IMR-90 (cell line): ENCODE measurements at regions not wholly inside any gene's neighbourhood (a gene's known extent, or its start where the extent isn't known, plus 50 kb on each side); places are given as distances from the start of the nearest gene placed in this dataset.

Source experiments
- ATAC-seq: fragments of 200-7000 bp; cut with Tn5 transposase; 2 replicates; pipeline ENCODE4 v1.9.1; 2020; ENCODE audit warnings: low read depth, mild to moderate bottlenecking, moderate library complexity
- BruUV-seq: library from RNA; stranded (reverse); fragments of 400-500 nt; replicated peaks from 2 replicates; lab custom pipeline; 2021; lab: Mats Ljungman, UMichigan
- CTCF ChIA-PET: fragments of 300-600 bp; formaldehyde crosslinking; extraction: SDS; loops from one replicate; lab custom pipeline; 2021; ENCODE audit warnings: antibody characterized with exemption; lab: Yijun Ruan, JAX
- POLR2A ChIA-PET: fragments of 300-600 bp; sonication (Branson Sonifier 250); formaldehyde crosslinking; loops from one replicate; lab custom pipeline; 2022; ENCODE audit warnings: antibody characterized with exemption; ENCODE audit not compliant: unreplicated experiment; lab: Charles Lee
- DNase-seq: peaks from one replicate; pipeline ENCODE4 v3.0.0; 2013
- H2AFZ ChIP-seq: replicated peaks from 2 replicates; pipeline ENCODE3; 2013; ENCODE audit warnings: low read length, mild to moderate bottlenecking; ENCODE audit not compliant: poor library complexity
- H2AK5ac ChIP-seq: 2 replicates; pipeline ENCODE4 v1.6.1; 2013; ENCODE audit warnings: low read depth, low read length, inconsistent platforms
- H2AK9ac ChIP-seq: replicated peaks from 2 replicates; pipeline ENCODE3; 2013; ENCODE audit warnings: mild to moderate bottlenecking, low read depth, low read length, moderate library complexity; ENCODE audit not compliant: poor library complexity
- H2BK120ac ChIP-seq: 2 replicates; pipeline ENCODE4 v1.6.1; 2013; ENCODE audit warnings: low read depth, low read length, inconsistent platforms
- H2BK15ac ChIP-seq: 3 replicates; pipeline ENCODE4 v1.6.1; 2013; ENCODE audit warnings: low read depth, low read length, inconsistent platforms
- H2BK20ac ChIP-seq: 2 replicates; pipeline ENCODE4 v1.6.1; 2013; ENCODE audit warnings: low read depth, mild to moderate bottlenecking, inconsistent platforms, low read length, moderate library complexity
- H2BK5ac ChIP-seq: 2 replicates; pipeline ENCODE4 v1.6.1; 2013; ENCODE audit warnings: mild to moderate bottlenecking, low read depth, low read length, inconsistent platforms; ENCODE audit not compliant: poor library complexity, severe bottlenecking
- H3K14ac ChIP-seq: replicated peaks from 2 replicates; pipeline ENCODE4 v1.6.1; 2013; ENCODE audit warnings: low read depth, low read length, inconsistent platforms
- H3K18ac ChIP-seq: 2 replicates; pipeline ENCODE4 v1.6.1; 2013; ENCODE audit warnings: low read depth, low read length, control low read depth
- H3K23ac ChIP-seq: 2 replicates; pipeline ENCODE4 v1.6.1; 2013; ENCODE audit warnings: low read depth, low read length, inconsistent platforms
- H3K27ac ChIP-seq: 2 replicates; pipeline ENCODE4 v1.5.1; 2013; ENCODE audit warnings: mild to moderate bottlenecking, control low read depth, low read length; ENCODE audit not compliant: insufficient read depth
- H3K27me3 ChIP-seq: 2 replicates; pipeline ENCODE4 v1.6.1; 2013; ENCODE audit warnings: low read length; ENCODE audit not compliant: control insufficient read depth, insufficient read depth
- H3K36me3 ChIP-seq: 2 replicates; pipeline ENCODE4 v1.6.1; 2013; ENCODE audit warnings: low read length, mixed read lengths; ENCODE audit not compliant: control insufficient read depth, insufficient read depth
- H3K4ac ChIP-seq: 2 replicates; pipeline ENCODE4 v1.6.1; 2013; ENCODE audit warnings: low read depth, low read length, inconsistent platforms
- H3K4me1 ChIP-seq: 2 replicates; pipeline ENCODE4 v1.6.1; 2013; ENCODE audit warnings: low read length, mixed read lengths; ENCODE audit not compliant: control insufficient read depth, insufficient read depth
- H3K4me2 ChIP-seq: 2 replicates; pipeline ENCODE4 v1.6.1; 2013; ENCODE audit warnings: low read depth, mild to moderate bottlenecking, control low read depth, low read length, moderate library complexity
- H3K4me3 ChIP-seq: 2 replicates; pipeline ENCODE4 v1.5.1; 2013; ENCODE audit warnings: low read depth, mild to moderate bottlenecking, control low read depth, low read length, moderate library complexity; ENCODE audit not compliant: insufficient read depth
- H3K56ac ChIP-seq: 2 replicates; pipeline ENCODE4 v1.6.1; 2013; ENCODE audit warnings: low read length, inconsistent platforms; ENCODE audit not compliant: insufficient read depth; ENCODE audit errors: extremely low read depth
- H3K79me1 ChIP-seq, 2 experiments: 2 replicates each; pipeline ENCODE4 v1.6.1; 2013; ENCODE audit warnings: low read length in 2 of 2, inconsistent platforms in 1 of 2, low read depth in 1 of 2
- H3K9ac ChIP-seq: 2 replicates; pipeline ENCODE4 v1.6.1; 2013; ENCODE audit warnings: low read depth, low read length, control low read depth
- H3K9me1 ChIP-seq: 2 replicates; pipeline ENCODE4 v1.6.1; 2013; ENCODE audit warnings: low read length, inconsistent platforms; ENCODE audit not compliant: insufficient read depth
- H3K9me3 ChIP-seq: 2 replicates; pipeline ENCODE4 v1.6.1; 2013; ENCODE audit warnings: low read length; ENCODE audit not compliant: control insufficient read depth, insufficient read depth
- H4K20me1 ChIP-seq: 2 replicates; pipeline ENCODE4 v1.6.1; 2013; ENCODE audit warnings: low read length, inconsistent platforms; ENCODE audit not compliant: insufficient read depth
- H4K5ac ChIP-seq: 2 replicates; pipeline ENCODE4 v1.6.1; 2013; ENCODE audit warnings: mild to moderate bottlenecking, low read depth, low read length, control low read depth
- H4K8ac ChIP-seq, 2 experiments: 2 replicates each; pipeline ENCODE4 v1.6.1; 2013; ENCODE audit warnings: low read depth in 2 of 2, low read length in 2 of 2, control low read depth in 1 of 2, inconsistent platforms in 1 of 2
- H4K91ac ChIP-seq: 2 replicates; pipeline ENCODE4 v1.6.1; 2013; ENCODE audit warnings: low read depth, low read length, inconsistent platforms; ENCODE audit not compliant: insufficient read depth
- CHD1 ChIP-seq: IDR thresholded peaks from 2 replicates; pipeline ENCODE4 v1.6.1; 2012; ENCODE audit warnings: low read depth, low read length, improper control_type of control experiment
- CTCF ChIP-seq: conservative IDR thresholded peaks from 2 replicates; pipeline ENCODE4 v1.5.1; 2012; ENCODE audit warnings: mild to moderate bottlenecking, low read depth, low read length, improper control_type of control experiment
- MAFK ChIP-seq: IDR thresholded peaks from 2 replicates; pipeline ENCODE4 v1.6.1; 2012; ENCODE audit warnings: low read depth, low read length, improper control_type of control experiment
- MAZ ChIP-seq: IDR thresholded peaks from 2 replicates; pipeline ENCODE4 v1.6.1; 2012; ENCODE audit warnings: low read depth, mild to moderate bottlenecking, low read length, improper control_type of control experiment, moderate library complexity, borderline replicate concordance
- NFE2L2 ChIP-seq: fragments of 150-350 bp; IDR thresholded peaks from 2 replicates; pipeline ENCODE4 v1.6.1; 2016; ENCODE audit warnings: low read depth, mild to moderate bottlenecking, low read length
- POLR2A ChIP-seq: IDR thresholded peaks from 2 replicates; pipeline ENCODE4 v1.6.1; 2012; ENCODE audit warnings: mild to moderate bottlenecking, low read depth, low read length
- RCOR1 ChIP-seq: IDR thresholded peaks from 2 replicates; pipeline ENCODE4 v1.6.1; 2012; ENCODE audit warnings: mild to moderate bottlenecking, low read length, improper control_type of control experiment; ENCODE audit not compliant: insufficient replicate concordance
- RFX5 ChIP-seq: IDR thresholded peaks from 2 replicates; pipeline ENCODE4 v1.8.0; 2012; ENCODE audit warnings: low read depth, mild to moderate bottlenecking, low read length, moderate library complexity
- SMC3 ChIP-seq: fragments of 150-350 bp; IDR thresholded peaks from 2 replicates; pipeline ENCODE4 v1.6.1; 2016; ENCODE audit warnings: low read depth, mild to moderate bottlenecking, antibody characterized with exemption, low read length, moderate library complexity
- USF2 ChIP-seq: fragments of 150-350 bp; IDR thresholded peaks from 2 replicates; pipeline ENCODE4 v1.6.1; 2017; ENCODE audit warnings: mild to moderate bottlenecking, antibody characterized with exemption, low read length, low read depth
- WGBS, 2 experiments: methylation state at CpG; one replicate each; pipeline versions ENCODE4 v1.1.5 to v1.1.7; 2013; ENCODE audit warnings: missing lambda C conversion rate in 2 of 2; ENCODE audit not compliant: insufficient read length in 1 of 2; ENCODE audit errors: extremely low coverage in 2 of 2; 5-methylcytosine and 5-hydroxymethylcytosine counted together
- dilution Hi-C: fragments of 300-500 bp; cut with HindIII; formaldehyde crosslinking; loops from one replicate; pipeline ENCODE4 v1.14.3; 2018; ENCODE audit warnings: low sequenced_read_pairs; ENCODE audit not compliant: unreplicated experiment
- in situ Hi-C: fragments of 300-500 bp; cut with MboI; formaldehyde crosslinking; loops from 3 replicates; pipeline ENCODE4 v1.14.3; 2019; ENCODE audit warnings: low sequenced_read_pairs, inconsistent platforms, mixed read lengths
- intact Hi-C: fragments of 100-400 bp; cut with micrococcal nuclease; formaldehyde crosslinking; loops from 2 replicates; pipeline ENCODE4 v1.10.0; 2022

DNA sequence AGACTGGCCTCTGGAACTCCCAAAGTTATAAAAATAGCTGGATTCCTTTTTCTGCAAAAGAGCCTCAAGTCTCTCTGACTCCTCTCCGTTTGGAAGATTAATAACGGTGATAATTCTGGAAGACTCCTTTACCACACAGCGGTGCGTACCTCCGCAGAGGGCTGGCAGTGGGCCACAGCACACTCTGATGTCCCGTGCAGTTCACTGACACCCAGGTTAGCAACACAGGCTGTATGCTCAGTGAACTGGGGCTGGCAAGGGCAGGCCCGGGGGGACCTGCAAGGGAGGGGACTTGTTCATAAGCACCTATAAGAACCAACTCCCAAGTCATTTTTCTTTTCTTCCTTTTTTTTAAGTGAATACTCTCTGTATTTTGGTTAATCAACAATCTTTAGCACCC, 120.3 kb upstream of the TJP1 start:
- peaks cover 8% of the 10 kb centered on the region for H3K4me1 ChIP-seq
- ATAC-seq (no peak), DNase-seq (no peak)
- H2BK5ac ChIP-seq = no peak overlapping the region
- ChIA-PET POLR2A (no interaction called here), CTCF (no interaction called here)
- no peak overlapping the region for H3K9ac ChIP-seq
- WGBS, 2 experiments = 80% methylated on average over 1 of the region's 7 CpGs; no CpG with 5 or more reads in 1 of the 2 experiments
- TF ChIP-seq SMC3 (no peak), CTCF (no peak), POLR2A (no peak), USF2 (no peak), NFE2L2 (no peak), CHD1 (no peak), MAZ (no peak), RFX5 (no peak), RCOR1 (no peak), MAFK (no peak)
- dilution Hi-C loops = no loop called here
- H3K4me2 ChIP-seq = no peak overlapping the region
- no peak overlapping the region for H2BK20ac ChIP-seq
- H3K9me1 ChIP-seq = peaks cover 9% of the 10 kb centered on the region
- no peaks in the 10 kb centered on the region for H3K27me3 ChIP-seq
- H3K4ac ChIP-seq = no peak overlapping the region
- H2BK15ac ChIP-seq = no peak overlapping the region
- H4K5ac ChIP-seq = no peak overlapping the region
- H2AFZ ChIP-seq = no peak overlapping the region
- no peak overlapping the region for H2AK5ac ChIP-seq
- H3K23ac ChIP-seq = no peak overlapping the region
- intact Hi-C loops = no loop called here
- H4K20me1 ChIP-seq = no peaks in the 10 kb centered on the region
- BruUV-seq = no TSS peak
- H2AK9ac ChIP-seq = no peak overlapping the region
- no peak overlapping the region for H3K56ac ChIP-seq
- H3K36me3 ChIP-seq = no peaks in the 10 kb centered on the region
- in situ Hi-C loops = loop anchor here (10.0 kb wide), 1 partner anchor 58 kb away; no protein-coding TSS in a partner anchor
- no peak overlapping the region for H3K4me3 ChIP-seq
- H2BK120ac ChIP-seq = no peak overlapping the region
- H3K18ac ChIP-seq = no peak overlapping the region
- H4K8ac ChIP-seq = no peak overlapping the region
- peaks cover 3% of the 10 kb centered on the region for H3K9me3 ChIP-seq
- H3K14ac ChIP-seq = no peak overlapping the region
- H3K79me1 ChIP-seq = no peaks in the 10 kb centered on the region
- H4K91ac ChIP-seq = no peak overlapping the region
- no peak overlapping the region for H3K27ac ChIP-seq
